Right lobe of liver (tissue), 4 donors: ENCODE measurements at regions not wholly inside any gene's neighbourhood (a gene's known extent, or its start where the extent isn't known, plus 50 kb on each side); places are given as distances from the start of the nearest gene placed in this dataset.
"Not testable (repeated sequence)": the region's sequence is repeated elsewhere in the genome, so short reads cannot be mapped to it uniquely, and the experiment has no call there.

Experiments used
- CTCF ChIP-seq, 4 donors: fragments of 200-600 bp in 3 of 4; fragments of 450-650 bp in 1 of 4; IDR thresholded peaks; one replicate each; pipeline versions ENCODE4 v1.5.1 to v1.8.0; 2016 to 2022; ENCODE audit warnings: antibody characterized with exemption in 4 of 4, mild to moderate bottlenecking in 2 of 4
- POLR2A ChIP-seq: fragments of 450-650 bp; IDR thresholded peaks from one replicate; pipeline ENCODE4 v1.6.1; 2017; ENCODE audit warnings: antibody characterized with exemption, mild to moderate bottlenecking
- donor health status: DM: no; HTN: no; CAD: no.
- donor health status: DM: no; HTN: no; CAD: no.
- donor health status: DM: no; HTN: yes; CAD: no.

GRCh38 chr2:210986806-210987205 is 430.4 kb downstream of the CPS1 start:
- TF ChIP-seq CTCF (IDR thresholded peaks at IDR 0.05); POLR2A: not testable (repeated sequence)
